GM18951 (cell line): ENCODE measurements at regions not wholly inside any gene's neighbourhood (a gene's known extent, or its start where the extent isn't known, plus 50 kb on each side); places are given as distances from the start of the nearest gene placed in this dataset.
"Not testable (repeated sequence)": the region's sequence is repeated elsewhere in the genome, so short reads cannot be mapped to it uniquely, and the experiment has no call there.

ENCODE experiments used
- POLR2A ChIP-seq: IDR thresholded peaks from 4 replicates; pipeline ENCODE4 v1.6.1; 2011; ENCODE audit warnings: mild to moderate bottlenecking; ENCODE audit not compliant: insufficient read length, insufficient read depth; ENCODE audit errors: extremely low read depth
- in situ Hi-C: fragments of 300-500 bp; cut with MboI; formaldehyde crosslinking; loops from one replicate; pipeline ENCODE4 v1.12.0; 2022; ENCODE audit warnings: low sequenced_read_pairs, mixed read lengths, inconsistent platforms; ENCODE audit not compliant: unreplicated experiment

- TF ChIP-seq POLR2A: no peak
- in situ Hi-C loops: no loop called here
Observed at GRCh38 chr22:47367107-47367690, 604.7 kb downstream of the TBC1D22A start.

GRCh38 chr22:47366026-47366767, 603.7 kb downstream of the TBC1D22A start:
- no peak for TF ChIP-seq POLR2A
- in situ Hi-C loops: no loop called here

- in situ Hi-C loops: no loop called here
- TF ChIP-seq POLR2A: no peak
Observed at GRCh38 chr22:47361247-47361646, 598.8 kb downstream of the TBC1D22A start.

GRCh38 chr22:47357493-47357892, 595.0 kb downstream of the TBC1D22A start:
- in situ Hi-C loops: no loop called here
- no peak for TF ChIP-seq POLR2A

GRCh38 chr22:47357086-47357485, 594.6 kb downstream of the TBC1D22A start:
- TF ChIP-seq POLR2A: no peak
- in situ Hi-C loops: no loop called here

- in situ Hi-C loops: no loop called here
Observed at GRCh38 chr22:47356511-47357011, 594.1 kb downstream of the TBC1D22A start.

GRCh38 chr22:47355776-47356510, 593.5 kb downstream of the TBC1D22A start:
- in situ Hi-C loops: no loop called here
- no peak for TF ChIP-seq POLR2A

More at GRCh38 chr22:47356511-47357011, 594.1 kb downstream of the TBC1D22A start:
- TF ChIP-seq POLR2A: no peak

GRCh38 chr22:47355388-47355725, 592.9 kb downstream of the TBC1D22A start:
- no peak for TF ChIP-seq POLR2A
- in situ Hi-C loops: no loop called here

- in situ Hi-C loops: no loop called here
- TF ChIP-seq POLR2A: no peak
Observed at GRCh38 chr22:47354668-47355387, 592.4 kb downstream of the TBC1D22A start.

GRCh38 chr22:47352920-47353700, 590.7 kb downstream of the TBC1D22A start:
- in situ Hi-C loops: no loop called here
- no peak for TF ChIP-seq POLR2A

- no peak for TF ChIP-seq POLR2A
- in situ Hi-C loops: no loop called here
Observed at GRCh38 chr22:47351836-47352579, 589.6 kb downstream of the TBC1D22A start.

GRCh38 chr22:47346287-47346686, 583.8 kb downstream of the TBC1D22A start:
- in situ Hi-C loops: not testable (repeated sequence)
